CD14-positive monocyte (primary cell): ENCODE measurements at regions not wholly inside any gene's neighbourhood (a gene's known extent, or its start where the extent isn't known, plus 50 kb on each side); places are given as distances from the start of the nearest gene placed in this dataset.

Source experiments
- DNase-seq, 3 donors: peaks; one replicate each; pipeline ENCODE4 v3.0.0-alpha.2; 2011 to 2022
- H2AFZ ChIP-seq: 2 replicates; pipeline ENCODE4 v1.6.0; 2012; ENCODE audit warnings: mild to moderate bottlenecking, low read depth, low read length, inconsistent platforms; ENCODE audit not compliant: insufficient read depth, poor library complexity, severe bottlenecking
- H3K27ac ChIP-seq, 2 donors: 1 replicate in 1 of 2; 2 replicates in 1 of 2; pipeline ENCODE4 v1.5.1; 2012 to 2013; ENCODE audit warnings: low read length in 2 of 2, control low read depth in 1 of 2, inconsistent platforms in 1 of 2, low read depth in 1 of 2, mild to moderate bottlenecking in 1 of 2
- H3K27me3 ChIP-seq, 2 donors: one replicate each; pipeline versions ENCODE4 v1.6.0 to v1.6.1; 2011 to 2013; ENCODE audit warnings: low read length in 2 of 2; ENCODE audit not compliant: control insufficient read depth in 2 of 2, insufficient read depth in 2 of 2
- H3K36me3 ChIP-seq, 2 donors: replicated peaks in 1 of 2; 1 replicate in 1 of 2; 2 replicates in 1 of 2; pipeline versions ENCODE4 v1.5.1 to v1.6.1; 2012 to 2013; ENCODE audit warnings: low read length in 2 of 2, control low read depth in 1 of 2, inconsistent platforms in 1 of 2, mild to moderate bottlenecking in 1 of 2; ENCODE audit not compliant: insufficient read depth in 2 of 2, control insufficient read depth in 1 of 2
- H3K4me1 ChIP-seq, 2 donors: 1 replicate in 1 of 2; 2 replicates in 1 of 2; pipeline versions ENCODE4 v1.5.1 to v1.6.1; 2012 to 2013; ENCODE audit warnings: low read length in 2 of 2, control low read depth in 1 of 2, inconsistent platforms in 1 of 2, mild to moderate bottlenecking in 1 of 2, moderate library complexity in 1 of 2; ENCODE audit not compliant: insufficient read depth in 2 of 2, control insufficient read depth in 1 of 2
- H3K4me2 ChIP-seq: replicated peaks from 2 replicates; pipeline ENCODE3; 2012; ENCODE audit warnings: low read length, moderate library complexity, mild to moderate bottlenecking; ENCODE audit not compliant: poor library complexity, severe bottlenecking; ENCODE audit errors: extremely low read depth
- H3K4me3 ChIP-seq, 3 experiments: fragments of 200-600 bp in 1 of 3; sonication (generic) in 1 of 3; replicated peaks in 1 of 3; 1 replicate in 2 of 3; 2 replicates in 1 of 3; pipeline ENCODE4 v1.5.1; 2011 to 2013; ENCODE audit warnings: low read length in 3 of 3, mild to moderate bottlenecking in 3 of 3, control low read depth in 2 of 3, low read depth in 2 of 3, inconsistent platforms in 1 of 3, moderate library complexity in 1 of 3
- H3K79me2 ChIP-seq: 2 replicates; pipeline ENCODE4 v1.6.0; 2012; ENCODE audit warnings: mild to moderate bottlenecking, control low read depth, inconsistent platforms, low read length, moderate library complexity; ENCODE audit not compliant: insufficient read depth
- H3K9ac ChIP-seq: 2 replicates; pipeline ENCODE4 v1.6.0; 2017; ENCODE audit warnings: low read length, mild to moderate bottlenecking; ENCODE audit not compliant: insufficient read depth, poor library complexity, severe bottlenecking
- H3K9me3 ChIP-seq, 2 donors: replicated peaks in 1 of 2; 1 replicate in 1 of 2; 2 replicates in 1 of 2; pipeline versions ENCODE4 v1.5.1 to v1.6.1; 2012 to 2013; ENCODE audit warnings: low read length in 2 of 2, control low read depth in 1 of 2; ENCODE audit not compliant: control insufficient read depth in 1 of 2, insufficient read depth in 1 of 2
- H4K20me1 ChIP-seq: 2 replicates; pipeline ENCODE4 v1.6.0; 2012; ENCODE audit warnings: mild to moderate bottlenecking, low read length, control low read depth, moderate library complexity; ENCODE audit not compliant: insufficient read depth
- H3K27ac Mint-ChIP-seq, 7 donors: one replicate each; pipeline ENCODE4 v1.8.0; 2020; ENCODE audit warnings: mild to moderate bottlenecking in 7 of 7, mixed read lengths in 7 of 7, moderate library complexity in 6 of 7, inconsistent platforms in 2 of 7
- H3K27me3 Mint-ChIP-seq, 3 donors: one replicate each; pipeline ENCODE4 v1.8.0; 2021 to 2022; ENCODE audit warnings: low read depth in 3 of 3, mild to moderate bottlenecking in 3 of 3, mixed read lengths in 3 of 3, moderate library complexity in 3 of 3, inconsistent platforms in 1 of 3
- H3K36me3 Mint-ChIP-seq, 2 donors: one replicate each; pipeline ENCODE4 v1.8.0; 2020; ENCODE audit warnings: mixed read lengths in 2 of 2, inconsistent platforms in 1 of 2, mild to moderate bottlenecking in 1 of 2
- H3K4me1 Mint-ChIP-seq: one replicate; pipeline ENCODE4 v1.8.0; 2020; ENCODE audit warnings: mild to moderate bottlenecking, mixed read lengths
- H3K4me3 Mint-ChIP-seq, 2 donors: one replicate each; pipeline ENCODE4 v1.8.0; 2020; ENCODE audit warnings: mild to moderate bottlenecking in 2 of 2, mixed read lengths in 2 of 2, moderate library complexity in 1 of 2
- H3K9me3 Mint-ChIP-seq, 7 donors: one replicate each; pipeline ENCODE4 v1.8.0; 2020 to 2022; ENCODE audit warnings: mixed read lengths in 7 of 7, mild to moderate bottlenecking in 6 of 7, moderate library complexity in 6 of 7, inconsistent platforms in 2 of 7
- WGBS: methylation state at CpG from one replicate; pipeline ENCODE4 v1.1.5; 2013; ENCODE audit warnings: missing lambda C conversion rate; ENCODE audit not compliant: insufficient coverage; 5-methylcytosine and 5-hydroxymethylcytosine counted together
- intact Hi-C, 2 donors: fragments of 100-400 bp; cut with micrococcal nuclease; formaldehyde crosslinking; loops; one replicate each; pipeline versions ENCODE4 v1.15.0 to v1.15.1; 2023
- TF ChIP-seq, protein P1 (sequence below): fragments of 200-600 bp; IDR thresholded peaks from one replicate; pipeline ENCODE4 v1.8.0; 2022; ENCODE audit warnings: antibody characterized with exemption, mild to moderate bottlenecking

- intact Hi-C loops: no loop called here
- no peak overlapping the region for H3K27ac ChIP-seq
- H4K20me1 ChIP-seq: no peaks in the 10 kb centered on the region
- H2AFZ ChIP-seq: no peak overlapping the region
- Mint-ChIP-seq H3K4me1 (no peaks in the 10 kb centered on the region), H3K9me3 (peaks cover 0 to 2% (median 0%) of the 10 kb centered on the region in 7 donors), H3K27me3 (peaks cover 2 to 3% (median 2%) of the 10 kb centered on the region in 3 donors), H3K36me3 (no peaks in the 10 kb centered on the region), H3K27ac (no peak overlapping the region), H3K4me3 (no peak overlapping the region)
- 43% methylated on average over 2 of the region's 3 CpGs for WGBS
- no peaks in the 10 kb centered on the region for H3K9me3 ChIP-seq
- TF ChIP-seq, protein P1, sequence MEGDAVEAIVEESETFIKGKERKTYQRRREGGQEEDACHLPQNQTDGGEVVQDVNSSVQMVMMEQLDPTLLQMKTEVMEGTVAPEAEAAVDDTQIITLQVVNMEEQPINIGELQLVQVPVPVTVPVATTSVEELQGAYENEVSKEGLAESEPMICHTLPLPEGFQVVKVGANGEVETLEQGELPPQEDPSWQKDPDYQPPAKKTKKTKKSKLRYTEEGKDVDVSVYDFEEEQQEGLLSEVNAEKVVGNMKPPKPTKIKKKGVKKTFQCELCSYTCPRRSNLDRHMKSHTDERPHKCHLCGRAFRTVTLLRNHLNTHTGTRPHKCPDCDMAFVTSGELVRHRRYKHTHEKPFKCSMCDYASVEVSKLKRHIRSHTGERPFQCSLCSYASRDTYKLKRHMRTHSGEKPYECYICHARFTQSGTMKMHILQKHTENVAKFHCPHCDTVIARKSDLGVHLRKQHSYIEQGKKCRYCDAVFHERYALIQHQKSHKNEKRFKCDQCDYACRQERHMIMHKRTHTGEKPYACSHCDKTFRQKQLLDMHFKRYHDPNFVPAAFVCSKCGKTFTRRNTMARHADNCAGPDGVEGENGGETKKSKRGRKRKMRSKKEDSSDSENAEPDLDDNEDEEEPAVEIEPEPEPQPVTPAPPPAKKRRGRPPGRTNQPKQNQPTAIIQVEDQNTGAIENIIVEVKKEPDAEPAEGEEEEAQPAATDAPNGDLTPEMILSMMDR: no peak
- DNase-seq: no peak
- no peaks in the 10 kb centered on the region for H3K79me2 ChIP-seq
- H3K9ac ChIP-seq: no peak overlapping the region
- H3K4me3 ChIP-seq: no peak overlapping the region
- no peaks in the 10 kb centered on the region for H3K27me3 ChIP-seq
- no peaks in the 10 kb centered on the region for H3K4me1 ChIP-seq
- H3K36me3 ChIP-seq: no peaks in the 10 kb centered on the region
- no peak overlapping the region for H3K4me2 ChIP-seq
Measured at GRCh38 chr7:91632234-91632940, 248.1 kb downstream of the MTERF1 start.

DNA sequence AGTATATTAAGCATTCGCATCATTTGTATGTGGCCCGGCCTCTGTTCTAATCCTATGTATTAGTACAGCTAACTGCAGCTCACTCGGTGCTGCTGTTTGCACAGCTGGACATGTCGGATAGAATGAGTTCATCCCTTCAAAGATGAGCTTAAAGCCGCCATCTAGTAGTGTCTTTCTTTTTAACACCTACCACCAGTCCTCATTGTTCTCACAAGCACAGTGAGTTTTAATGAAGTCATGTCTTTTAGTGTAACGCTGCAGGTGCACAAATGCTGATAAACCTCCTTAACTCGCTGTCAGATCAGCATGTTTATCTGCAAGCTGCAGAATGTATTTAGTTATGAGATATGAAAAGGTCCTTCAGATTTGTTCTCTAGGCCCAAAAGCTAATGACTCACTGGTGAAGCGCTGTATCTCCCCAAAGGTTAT lies 247.5 kb downstream of the MTERF1 start:
- Mint-ChIP-seq H3K9me3 (no peaks in the 10 kb centered on the region), H3K36me3 (no peaks in the 10 kb centered on the region), H3K4me1 (no peaks in the 10 kb centered on the region), H3K27me3 (peaks cover 2 to 3% (median 2%) of the 10 kb centered on the region in 3 donors), H3K4me3 (no peak overlapping the region), H3K27ac (no peak overlapping the region)
- no peak for DNase-seq
- 100% methylated on average over 3 of the region's 8 CpGs for whole genome bisulfite sequencing
- Histone ChIP-seq H2AFZ (no peak overlapping the region), H3K36me3 (no peaks in the 10 kb centered on the region), H4K20me1 (no peaks in the 10 kb centered on the region), H3K4me1 (no peaks in the 10 kb centered on the region), H3K9me3 (no peaks in the 10 kb centered on the region), H3K9ac (no peak overlapping the region), H3K79me2 (no peaks in the 10 kb centered on the region), H3K27ac (no peak overlapping the region), H3K27me3 (no peaks in the 10 kb centered on the region), H3K4me3 (no peak overlapping the region), H3K4me2 (no peak overlapping the region)
- TF ChIP-seq, protein P1: no peak
- intact Hi-C loops: no loop called here
